KMS-11 (cell line): ENCODE measurements at regions not wholly inside any gene's neighbourhood (a gene's known extent, or its start where the extent isn't known, plus 50 kb on each side); places are given as distances from the start of the nearest gene placed in this dataset.

Experiments used
- H2AFZ ChIP-seq: fragments of 200-600 bp; sonication (generic); 2 replicates; pipeline ENCODE4 v1.6.1; 2016; ENCODE audit warnings: antibody characterized with exemption, mixed run types, low read depth
- H3K27ac ChIP-seq: fragments of 200-600 bp; sonication (generic); 2 replicates; pipeline ENCODE4 v1.6.1; 2016; ENCODE audit warnings: mild to moderate bottlenecking, mixed run types
- H3K27me3 ChIP-seq: fragments of 200-600 bp; sonication (generic); 2 replicates; pipeline ENCODE4 v1.6.1; 2017; ENCODE audit warnings: mild to moderate bottlenecking, low read depth, mixed run types, moderate library complexity; ENCODE audit not compliant: insufficient read depth
- H3K36me3 ChIP-seq: fragments of 200-600 bp; sonication (generic); 2 replicates; pipeline ENCODE4 v1.6.1; 2017; ENCODE audit warnings: mild to moderate bottlenecking, mixed run types; ENCODE audit not compliant: insufficient read depth
- H3K4me1 ChIP-seq: fragments of 200-600 bp; sonication (generic); 2 replicates; pipeline ENCODE4 v1.6.1; 2016; ENCODE audit warnings: mild to moderate bottlenecking, low read depth, mixed run types; ENCODE audit not compliant: poor library complexity, severe bottlenecking
- H3K4me2 ChIP-seq: fragments of 200-600 bp; sonication (generic); 2 replicates; pipeline ENCODE4 v1.7.0; 2016; ENCODE audit warnings: mild to moderate bottlenecking, mixed run types
- H3K4me3 ChIP-seq: fragments of 200-600 bp; sonication (generic); IDR thresholded peaks from 2 replicates; pipeline ENCODE4 v1.6.1; 2017; ENCODE audit warnings: low read depth, low read length, mixed read lengths; ENCODE audit not compliant: insufficient read depth
- H3K79me2 ChIP-seq: fragments of 200-600 bp; sonication (generic); 2 replicates; pipeline ENCODE4 v1.6.1; 2016; ENCODE audit warnings: low read depth, mixed run types; ENCODE audit not compliant: insufficient read depth
- H3K9ac ChIP-seq: fragments of 200-600 bp; sonication (generic); 2 replicates; pipeline ENCODE4 v1.6.1; 2016; ENCODE audit warnings: mild to moderate bottlenecking, mixed run types
- H4K20me1 ChIP-seq: fragments of 200-600 bp; sonication (generic); 2 replicates; pipeline ENCODE4 v1.6.1; 2016; ENCODE audit warnings: mild to moderate bottlenecking, mixed run types; ENCODE audit not compliant: insufficient read depth
- TF ChIP-seq, protein P1 (sequence below): fragments of 200-600 bp; sonication (generic); conservative IDR thresholded peaks from 2 replicates; pipeline ENCODE4 v1.6.1; 2017; ENCODE audit warnings: low read depth, mild to moderate bottlenecking, antibody characterized with exemption, low read length, moderate library complexity, mixed read lengths

DNA sequence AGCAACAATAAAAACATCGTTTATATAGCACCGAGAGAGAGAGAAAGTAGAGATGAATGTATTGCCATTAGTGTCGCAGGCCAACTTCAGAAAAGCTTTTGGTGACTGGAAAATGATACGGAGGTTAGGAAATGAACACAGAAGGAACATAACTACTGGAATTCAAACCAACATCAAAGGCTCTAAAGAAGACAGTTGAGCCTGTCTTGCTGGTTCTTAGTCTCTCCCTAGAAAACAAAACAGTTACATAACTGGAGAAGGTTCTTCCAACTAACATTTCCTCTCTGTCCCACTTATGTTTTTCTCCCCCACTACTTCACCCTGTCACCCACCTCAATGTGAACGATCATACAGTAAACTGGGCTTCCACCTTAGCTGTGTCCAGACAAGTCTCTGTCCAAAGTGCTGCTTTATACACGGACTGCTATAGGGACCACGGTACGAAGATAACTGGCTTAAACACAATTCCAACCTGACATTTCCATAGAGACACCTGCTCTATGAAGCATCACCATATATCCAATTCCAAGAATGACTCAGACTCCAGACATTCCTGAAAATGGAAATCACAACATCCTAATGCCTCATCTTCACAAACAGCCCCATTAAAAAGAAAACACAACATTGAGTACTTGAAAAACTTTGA lies 85.2 kb upstream of the ARHGAP32 start:
- Histone ChIP-seq H3K79me2 (no peaks in the 10 kb centered on the region), H3K4me1 (peaks cover 8% of the 10 kb centered on the region), H2AFZ (no peak overlapping the region), H3K27me3 (0 out of 2 replicates have a peak, but pooled peaks cover 3% of the 10 kb centered on the region), H4K20me1 (no peaks in the 10 kb centered on the region), H3K27ac (no peak overlapping the region), H3K9ac (no peak overlapping the region), H3K36me3 (no peaks in the 10 kb centered on the region), H3K4me3 (no peak overlapping the region), H3K4me2 (no peak overlapping the region)
- TF ChIP-seq, protein P1, sequence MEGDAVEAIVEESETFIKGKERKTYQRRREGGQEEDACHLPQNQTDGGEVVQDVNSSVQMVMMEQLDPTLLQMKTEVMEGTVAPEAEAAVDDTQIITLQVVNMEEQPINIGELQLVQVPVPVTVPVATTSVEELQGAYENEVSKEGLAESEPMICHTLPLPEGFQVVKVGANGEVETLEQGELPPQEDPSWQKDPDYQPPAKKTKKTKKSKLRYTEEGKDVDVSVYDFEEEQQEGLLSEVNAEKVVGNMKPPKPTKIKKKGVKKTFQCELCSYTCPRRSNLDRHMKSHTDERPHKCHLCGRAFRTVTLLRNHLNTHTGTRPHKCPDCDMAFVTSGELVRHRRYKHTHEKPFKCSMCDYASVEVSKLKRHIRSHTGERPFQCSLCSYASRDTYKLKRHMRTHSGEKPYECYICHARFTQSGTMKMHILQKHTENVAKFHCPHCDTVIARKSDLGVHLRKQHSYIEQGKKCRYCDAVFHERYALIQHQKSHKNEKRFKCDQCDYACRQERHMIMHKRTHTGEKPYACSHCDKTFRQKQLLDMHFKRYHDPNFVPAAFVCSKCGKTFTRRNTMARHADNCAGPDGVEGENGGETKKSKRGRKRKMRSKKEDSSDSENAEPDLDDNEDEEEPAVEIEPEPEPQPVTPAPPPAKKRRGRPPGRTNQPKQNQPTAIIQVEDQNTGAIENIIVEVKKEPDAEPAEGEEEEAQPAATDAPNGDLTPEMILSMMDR: no peak

DNA sequence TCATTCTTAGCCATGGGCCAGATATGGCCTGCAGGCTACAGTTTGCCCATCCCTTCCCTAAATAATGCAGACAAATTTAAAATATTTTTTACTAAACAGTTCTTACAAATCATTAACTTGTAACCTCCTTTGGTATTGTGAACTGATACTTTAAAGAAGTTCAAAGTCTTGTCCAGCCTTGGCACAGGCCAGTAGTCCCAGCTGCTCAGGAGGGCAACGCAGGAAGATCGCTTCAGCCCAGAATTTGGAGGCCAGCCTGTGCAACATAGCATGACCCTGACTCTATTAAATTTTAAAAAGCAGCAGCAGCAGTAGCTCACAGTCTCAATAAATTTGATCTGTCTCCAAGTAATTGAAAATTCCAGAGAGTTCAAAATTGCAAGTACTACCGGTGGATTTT lies 83.7 kb upstream of the ARHGAP32 start:
- H3K4me2 ChIP-seq: no peak overlapping the region

DNA sequence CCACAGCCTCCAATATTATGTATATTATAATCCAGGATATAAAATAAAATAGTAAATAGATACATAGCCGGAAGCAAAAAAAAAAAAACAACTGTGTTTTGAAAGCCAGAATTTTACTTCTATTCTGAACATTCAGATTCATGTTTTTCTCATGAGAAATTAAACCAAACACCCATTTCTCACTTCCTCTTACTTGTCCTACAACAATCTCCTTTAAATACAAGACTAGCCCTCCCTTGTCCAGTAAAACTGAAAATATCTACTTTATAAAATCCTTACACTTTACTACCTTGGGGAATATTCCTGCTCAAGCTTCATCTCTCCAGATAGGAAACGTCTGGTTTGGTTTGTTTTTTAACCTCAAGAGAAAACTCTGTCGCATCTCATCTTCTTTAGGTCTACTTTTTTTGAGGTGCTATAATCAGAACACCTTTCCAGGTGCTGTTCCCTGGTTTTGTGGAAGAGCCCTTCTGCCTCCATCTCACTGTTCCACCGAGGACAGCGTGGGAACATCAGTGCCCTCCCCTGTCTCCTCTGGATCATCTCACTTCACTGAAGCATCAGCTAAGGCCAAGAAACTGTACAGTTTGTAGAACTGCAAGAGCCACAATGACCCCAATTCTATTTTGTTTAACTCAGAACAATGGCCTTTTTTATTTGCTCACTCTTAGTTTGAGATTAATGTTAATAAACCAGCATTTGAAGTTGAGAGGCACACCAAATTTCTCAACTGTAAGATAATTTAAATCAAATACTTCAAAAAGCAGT lies 82.0 kb upstream of the ARHGAP32 start:
- H4K20me1 ChIP-seq: no peaks in the 10 kb centered on the region
- 0 out of 2 replicates have a peak, but pooled peaks cover 3% of the 10 kb centered on the region for H3K27me3 ChIP-seq
- no peak overlapping the region for H3K27ac ChIP-seq
- no peaks in the 10 kb centered on the region for H3K79me2 ChIP-seq
- H2AFZ ChIP-seq: no peak overlapping the region
- no peak overlapping the region for H3K4me2 ChIP-seq
- H3K4me3 ChIP-seq: no peak overlapping the region
- TF ChIP-seq, protein P1: no peak
- no peaks in the 10 kb centered on the region for H3K36me3 ChIP-seq
- H3K9ac ChIP-seq: no peak overlapping the region
- peaks cover 8% of the 10 kb centered on the region for H3K4me1 ChIP-seq

More for the DNA sequence above, 83.7 kb upstream of the ARHGAP32 start:
- H3K36me3 ChIP-seq: no peaks in the 10 kb centered on the region
- no peaks in the 10 kb centered on the region for H4K20me1 ChIP-seq
- H3K27ac ChIP-seq: no peak overlapping the region
- H2AFZ ChIP-seq: no peak overlapping the region
- H3K4me1 ChIP-seq: peaks cover 8% of the 10 kb centered on the region
- 0 out of 2 replicates have a peak, but pooled peaks cover 3% of the 10 kb centered on the region for H3K27me3 ChIP-seq
- TF ChIP-seq, protein P1: no peak
- no peak overlapping the region for H3K4me3 ChIP-seq
- no peak overlapping the region for H3K9ac ChIP-seq
- no peaks in the 10 kb centered on the region for H3K79me2 ChIP-seq

DNA sequence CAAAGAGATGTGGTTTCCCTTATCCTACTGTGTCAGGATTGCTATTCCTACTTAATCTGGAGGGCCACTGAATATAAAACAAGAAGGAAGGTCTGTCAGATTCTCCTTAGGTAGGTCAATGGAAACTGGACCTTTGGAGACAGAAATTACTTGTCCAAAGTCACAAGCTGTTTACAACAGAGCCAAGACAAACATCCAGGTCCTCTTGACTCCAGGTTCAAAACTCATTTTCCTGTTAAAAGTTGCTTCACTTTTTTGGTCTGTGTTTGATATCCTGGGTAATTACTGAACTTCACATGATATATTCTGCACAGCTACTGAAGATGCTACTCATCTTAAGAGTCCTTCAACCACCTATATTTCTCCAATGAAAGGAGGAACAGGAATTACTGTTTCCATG lies 81.2 kb upstream of the ARHGAP32 start:
- TF ChIP-seq, protein P1: no peak
- H3K79me2 ChIP-seq: no peaks in the 10 kb centered on the region
- H3K4me2 ChIP-seq: no peak overlapping the region

More for the DNA sequence above, 81.2 kb upstream of the ARHGAP32 start:
- Histone ChIP-seq H3K4me3 (no peak overlapping the region), H3K27me3 (0 out of 2 replicates have a peak, but pooled peaks cover 3% of the 10 kb centered on the region), H3K27ac (no peak overlapping the region), H3K36me3 (no peaks in the 10 kb centered on the region), H2AFZ (no peak overlapping the region), H3K9ac (no peak overlapping the region), H3K4me1 (peaks cover 6% of the 10 kb centered on the region), H4K20me1 (no peaks in the 10 kb centered on the region)
